Neural cell (in vitro differentiated cells): ENCODE measurements at regions not wholly inside any gene's neighbourhood (a gene's known extent, or its start where the extent isn't known, plus 50 kb on each side); places are given as distances from the start of the nearest gene placed in this dataset.
A peak's percentile ranks its signal among the peaks of the same experiment; 100 is the strongest.

Experiments
- CTCF ChIP-seq: fragments of 450-650 bp; IDR thresholded peaks from 2 replicates; pipeline ENCODE4 v1.5.1; 2014; ENCODE audit warnings: antibody characterized with exemption, mild to moderate bottlenecking, moderate library complexity; ENCODE audit not compliant: poor library complexity, severe bottlenecking
- EP300 ChIP-seq: fragments of 450-650 bp; conservative IDR thresholded peaks from 2 replicates; pipeline ENCODE4 v1.6.1; 2014; ENCODE audit warnings: antibody characterized with exemption, mild to moderate bottlenecking, moderate library complexity; ENCODE audit not compliant: poor library complexity, severe bottlenecking
- REST ChIP-seq: IDR thresholded peaks from 2 replicates; pipeline ENCODE4 v1.6.1; 2012; ENCODE audit warnings: borderline replicate concordance
- TAF1 ChIP-seq: IDR thresholded peaks from 2 replicates; pipeline ENCODE4 v1.6.1; 2012; ENCODE audit warnings: low read depth

- TF ChIP-seq CTCF: peak; percentile 56
- TF ChIP-seq TAF1: no peak
- no peak for TF ChIP-seq REST
- TF ChIP-seq EP300: no peak
Measured at GRCh38 chr12:124399622-124400021, 104.7 kb downstream of the RFLNA start.
